ENCODE measurements at regions not wholly inside any gene's neighbourhood (a gene's known extent, or its start where the extent isn't known, plus 50 kb on each side); places are given as distances from the start of the nearest gene placed in this dataset.

- Histone ChIP-seq H3K9me3 (replicated peaks) (peaks cover 6% of the 10 kb centered on the region), H3K27me3 (replicated peaks) (no peaks in the 10 kb centered on the region), H3K27ac (no peak overlapping the region), H3K36me3 (no peaks in the 10 kb centered on the region), H3K4me3 (no peak overlapping the region), H3K4me1 (replicated peaks) (peaks cover 25% of the 10 kb centered on the region)
- DNase-seq (ENCODE audit: low read depth in 1 of 2, low spot score in 2 of 2): no peak
Observed at GRCh38 chr5:17355586-17356346, 138.3 kb downstream of the BASP1 start.

- Histone ChIP-seq H3K36me3 (no peaks in the 10 kb centered on the region), H3K4me1 (replicated peaks) (peaks cover 25% of the 10 kb centered on the region), H3K27me3 (replicated peaks) (no peaks in the 10 kb centered on the region), H3K4me3 (no peak overlapping the region), H3K9me3 (replicated peaks) (peaks cover 6% of the 10 kb centered on the region), H3K27ac (no peak overlapping the region)
- no peak for DNase-seq (ENCODE audit: low read depth in 1 of 2, low spot score in 2 of 2)
Observed at GRCh38 chr5:17356551-17356950, 139.1 kb downstream of the BASP1 start.

- H3K27me3 ChIP-seq (replicated peaks): no peaks in the 10 kb centered on the region
- H3K27ac ChIP-seq: no peak overlapping the region
- H3K9me3 ChIP-seq (replicated peaks): peaks cover 6% of the 10 kb centered on the region
- H3K4me3 ChIP-seq: no peak overlapping the region
- peaks cover 25% of the 10 kb centered on the region for H3K4me1 ChIP-seq (replicated peaks)
- no peaks in the 10 kb centered on the region for H3K36me3 ChIP-seq
- DNase-seq (ENCODE audit: low read depth in 1 of 2, low spot score in 2 of 2): no peak
Observed at GRCh38 chr5:17357504-17357903, 140.1 kb downstream of the BASP1 start.

- DNase-seq (ENCODE audit: low read depth in 1 of 2, low spot score in 2 of 2): no peak
- Histone ChIP-seq H3K9me3 (replicated peaks) (peaks cover 6% of the 10 kb centered on the region), H3K4me3 (no peak overlapping the region), H3K27ac (no peak overlapping the region), H3K36me3 (no peaks in the 10 kb centered on the region), H3K27me3 (replicated peaks) (no peaks in the 10 kb centered on the region), H3K4me1 (replicated peaks) (peaks cover 25% of the 10 kb centered on the region)
Observed at GRCh38 chr5:17358031-17358430, 140.0 kb upstream of the TAF11L2 start.

GRCh38 chr5:17359451-17360011 lies 138.5 kb upstream of the TAF11L2 start:
- no peaks in the 10 kb centered on the region for H3K27me3 ChIP-seq (replicated peaks)
- peaks cover 6% of the 10 kb centered on the region for H3K9me3 ChIP-seq (replicated peaks)
- H3K4me1 ChIP-seq (replicated peaks): peaks cover 25% of the 10 kb centered on the region
- H3K36me3 ChIP-seq: no peaks in the 10 kb centered on the region
- no peak overlapping the region; the same call in 1 of the 2 replicates for H3K4me3 ChIP-seq
- peak overlapping the region; percentile 62 for H3K27ac ChIP-seq
- DNase-seq (ENCODE audit: low read depth in 1 of 2, low spot score in 2 of 2): peak; percentile 65 to 89

GRCh38 chr5:17360879-17361278 lies 137.2 kb upstream of the TAF11L2 start:
- DNase-seq (ENCODE audit: low read depth in 1 of 2, low spot score in 2 of 2): no peak
- H3K4me1 ChIP-seq (replicated peaks): peaks cover 36% of the 10 kb centered on the region
- no peak overlapping the region for H3K27ac ChIP-seq
- H3K4me3 ChIP-seq: no peak overlapping the region
- H3K27me3 ChIP-seq (replicated peaks): no peaks in the 10 kb centered on the region
- peaks cover 6% of the 10 kb centered on the region for H3K9me3 ChIP-seq (replicated peaks)
- no peaks in the 10 kb centered on the region for H3K36me3 ChIP-seq

- Histone ChIP-seq H3K4me1 (replicated peaks) (peaks cover 36% of the 10 kb centered on the region), H3K36me3 (no peaks in the 10 kb centered on the region), H3K27ac (no peak overlapping the region), H3K9me3 (replicated peaks) (peaks cover 3% of the 10 kb centered on the region; the same call in 1 of the 2 replicates), H3K27me3 (replicated peaks) (no peaks in the 10 kb centered on the region), H3K4me3 (no peak overlapping the region)
- DNase-seq (ENCODE audit: low read depth in 1 of 2, low spot score in 2 of 2): no peak
Observed at GRCh38 chr5:17361331-17361730, 136.7 kb upstream of the TAF11L2 start.

- H3K4me1 ChIP-seq (replicated peaks): peaks cover 35% of the 10 kb centered on the region
- H3K9me3 ChIP-seq (replicated peaks): no peaks in the 10 kb centered on the region
- H3K27me3 ChIP-seq (replicated peaks): no peaks in the 10 kb centered on the region
- H3K27ac ChIP-seq: peak overlapping the region; percentile 92
- peak overlapping the region; percentile 14 for H3K4me3 ChIP-seq
- DNase-seq (ENCODE audit: low read depth in 1 of 2, low spot score in 2 of 2): peak in 1 of 2 experiments; percentile 61
- no peaks in the 10 kb centered on the region for H3K36me3 ChIP-seq
Observed at GRCh38 chr5:17364987-17365810, 132.8 kb upstream of the TAF11L2 start.

GRCh38 chr5:17365811-17366138 lies 132.3 kb upstream of the TAF11L2 start:
- Histone ChIP-seq H3K36me3 (no peaks in the 10 kb centered on the region), H3K27me3 (replicated peaks) (no peaks in the 10 kb centered on the region), H3K9me3 (replicated peaks) (no peaks in the 10 kb centered on the region), H3K27ac (peak overlapping the region; percentile 92), H3K4me1 (replicated peaks) (peaks cover 30% of the 10 kb centered on the region), H3K4me3 (peak overlapping the region; percentile 14)
- peak; percentile 98 to 99 for DNase-seq (ENCODE audit: low read depth in 1 of 2, low spot score in 2 of 2)

- Histone ChIP-seq H3K36me3 (no peaks in the 10 kb centered on the region), H3K27ac (no peak overlapping the region), H3K4me1 (replicated peaks) (peaks cover 30% of the 10 kb centered on the region), H3K27me3 (replicated peaks) (no peaks in the 10 kb centered on the region), H3K9me3 (replicated peaks) (no peaks in the 10 kb centered on the region), H3K4me3 (no peak overlapping the region)
- DNase-seq (ENCODE audit: low read depth in 1 of 2, low spot score in 2 of 2): no peak
Observed at GRCh38 chr5:17367256-17367840, 130.7 kb upstream of the TAF11L2 start.

- H3K27me3 ChIP-seq (replicated peaks): no peaks in the 10 kb centered on the region
- H3K36me3 ChIP-seq: no peaks in the 10 kb centered on the region
- H3K27ac ChIP-seq: no peak overlapping the region
- no peak for DNase-seq (ENCODE audit: low read depth in 1 of 2, low spot score in 2 of 2)
- H3K9me3 ChIP-seq (replicated peaks): no peaks in the 10 kb centered on the region
- no peak overlapping the region for H3K4me3 ChIP-seq
- H3K4me1 ChIP-seq (replicated peaks): peaks cover 42% of the 10 kb centered on the region
Observed at GRCh38 chr5:17370651-17371050, 127.4 kb upstream of the TAF11L2 start.

GRCh38 chr5:17373406-17373805 lies 124.6 kb upstream of the TAF11L2 start:
- DNase-seq (ENCODE audit: low read depth in 1 of 2, low spot score in 2 of 2): no peak
- H3K36me3 ChIP-seq: no peaks in the 10 kb centered on the region
- H3K27ac ChIP-seq: peak overlapping the region; percentile 75
- no peak overlapping the region for H3K4me3 ChIP-seq
- no peaks in the 10 kb centered on the region for H3K9me3 ChIP-seq (replicated peaks)
- no peaks in the 10 kb centered on the region for H3K27me3 ChIP-seq (replicated peaks)
- peaks cover 40% of the 10 kb centered on the region for H3K4me1 ChIP-seq (replicated peaks)

GRCh38 chr5:17373814-17374556 lies 124.0 kb upstream of the TAF11L2 start:
- no peaks in the 10 kb centered on the region for H3K27me3 ChIP-seq (replicated peaks)
- H3K36me3 ChIP-seq: no peaks in the 10 kb centered on the region
- no peaks in the 10 kb centered on the region for H3K9me3 ChIP-seq (replicated peaks)
- peak overlapping the region; percentile 75 for H3K27ac ChIP-seq
- peaks cover 42% of the 10 kb centered on the region for H3K4me1 ChIP-seq (replicated peaks)
- peak; percentile 84 to 87 for DNase-seq (ENCODE audit: low read depth in 1 of 2, low spot score in 2 of 2)
- no peak overlapping the region for H3K4me3 ChIP-seq
